Endodermal cell (in vitro differentiated cells): ENCODE measurements at regions not wholly inside any gene's neighbourhood (a gene's known extent, or its start where the extent isn't known, plus 50 kb on each side); places are given as distances from the start of the nearest gene placed in this dataset.

ENCODE experiments used
- DNase-seq: peaks from one replicate; pipeline ENCODE4 v3.0.0-alpha.2; 2017
- H3K27ac ChIP-seq: 2 replicates; pipeline ENCODE4 v1.5.1; 2013; ENCODE audit warnings: mild to moderate bottlenecking, low read depth, low read length, moderate library complexity
- H3K27me3 ChIP-seq: 2 replicates; pipeline ENCODE4 v1.6.1; 2013; ENCODE audit warnings: mild to moderate bottlenecking, low read length, moderate library complexity; ENCODE audit not compliant: insufficient read depth, control insufficient read depth, poor library complexity, severe bottlenecking
- H3K36me3 ChIP-seq: 2 replicates; pipeline ENCODE4 v1.7.0; 2013; ENCODE audit warnings: mild to moderate bottlenecking, low read length, moderate library complexity; ENCODE audit not compliant: control insufficient read depth, insufficient read depth
- H3K4me1 ChIP-seq: one replicate; pipeline ENCODE4 v1.7.0; 2013; ENCODE audit warnings: low read length; ENCODE audit not compliant: control insufficient read depth, insufficient read depth
- H3K4me3 ChIP-seq: 2 replicates; pipeline ENCODE4 v1.5.1; 2013; ENCODE audit warnings: mild to moderate bottlenecking, low read length, moderate library complexity
- H3K9ac ChIP-seq: 2 replicates; pipeline ENCODE4 v1.6.1; 2013; ENCODE audit warnings: mild to moderate bottlenecking, low read length, moderate library complexity; ENCODE audit not compliant: poor library complexity, severe bottlenecking; ENCODE audit errors: extremely low read depth
- H3K9me3 ChIP-seq: 2 replicates; pipeline ENCODE4 v1.6.1; 2013; ENCODE audit warnings: mild to moderate bottlenecking, low read length, moderate library complexity; ENCODE audit not compliant: control insufficient read depth
- H3K27ac Mint-ChIP-seq: 2 replicates; pipeline ENCODE4 v1.8.0; 2020; ENCODE audit warnings: mixed read lengths
- H3K27me3 Mint-ChIP-seq: 2 replicates; pipeline ENCODE4 v1.8.0; 2021; ENCODE audit warnings: mild to moderate bottlenecking, mixed read lengths; ENCODE audit not compliant: insufficient read depth
- H3K36me3 Mint-ChIP-seq: 2 replicates; pipeline ENCODE4 v1.8.0; 2020; ENCODE audit warnings: low read depth, mixed read lengths
- H3K4me1 Mint-ChIP-seq: 2 replicates; pipeline ENCODE4 v1.8.0; 2020; ENCODE audit warnings: mixed read lengths
- H3K4me3 Mint-ChIP-seq: 2 replicates; pipeline ENCODE4 v1.8.0; 2020; ENCODE audit warnings: mild to moderate bottlenecking, moderate library complexity, mixed read lengths
- H3K9me3 Mint-ChIP-seq: 2 replicates; pipeline ENCODE4 v1.8.0; 2020; ENCODE audit warnings: mild to moderate bottlenecking, mixed read lengths
- CTCF ChIP-seq: fragments of 200-600 bp; sonication (generic); conservative IDR thresholded peaks from 2 replicates; pipeline ENCODE4 v1.5.0; 2021; ENCODE audit warnings: antibody characterized with exemption, mild to moderate bottlenecking
- WGBS, 2 experiments: methylation state at CpG; one replicate each; pipeline versions ENCODE4 v1.1.5 to v1.1.7; 2013; ENCODE audit warnings: missing lambda C conversion rate in 2 of 2, mixed read lengths in 1 of 2; ENCODE audit not compliant: insufficient coverage in 1 of 2, insufficient read length in 1 of 2; 5-methylcytosine and 5-hydroxymethylcytosine counted together

- TF ChIP-seq CTCF = no peak
- WGBS, 2 experiments = 96% methylated on average over 5 of the region's 5 CpGs
- Histone ChIP-seq H3K36me3 (no peaks in the 10 kb centered on the region), H3K27me3 (peaks cover 63% of the 10 kb centered on the region), H3K4me1 (peaks cover 17% of the 10 kb centered on the region), H3K4me3 (no peak overlapping the region), H3K9me3 (no peaks in the 10 kb centered on the region), H3K9ac (no peak overlapping the region), H3K27ac (no peak overlapping the region)
- H3K9me3 Mint-ChIP-seq = no peaks in the 10 kb centered on the region
- peaks cover 36% of the 10 kb centered on the region for H3K4me1 Mint-ChIP-seq
- peaks cover 64% of the 10 kb centered on the region for H3K27me3 Mint-ChIP-seq
- no peaks in the 10 kb centered on the region for H3K36me3 Mint-ChIP-seq
- H3K4me3 Mint-ChIP-seq = no peak overlapping the region
- DNase-seq = no peak
- no peak overlapping the region for H3K27ac Mint-ChIP-seq
Measured at GRCh38 chr10:78744056-78744455, 324.7 kb upstream of the ZMIZ1 start.

- Histone ChIP-seq H3K4me1 (peaks cover 17% of the 10 kb centered on the region), H3K27me3 (peaks cover 57% of the 10 kb centered on the region), H3K9me3 (no peaks in the 10 kb centered on the region), H3K9ac (no peak overlapping the region), H3K36me3 (no peaks in the 10 kb centered on the region), H3K27ac (no peak overlapping the region), H3K4me3 (no peak overlapping the region)
- no peak overlapping the region for H3K27ac Mint-ChIP-seq
- no peaks in the 10 kb centered on the region for H3K36me3 Mint-ChIP-seq
- H3K9me3 Mint-ChIP-seq = no peaks in the 10 kb centered on the region
- 92 to 93% methylated on average over 9 to 10 of the region's 10 CpGs for WGBS, 2 experiments
- peaks cover 62% of the 10 kb centered on the region for H3K27me3 Mint-ChIP-seq
- no peak overlapping the region for H3K4me3 Mint-ChIP-seq
- DNase-seq = no peak
- peaks cover 31% of the 10 kb centered on the region for H3K4me1 Mint-ChIP-seq
- no peak for TF ChIP-seq CTCF
Measured at GRCh38 chr10:78744491-78745090, 324.2 kb upstream of the ZMIZ1 start.

- H3K27me3 Mint-ChIP-seq = peaks cover 53% of the 10 kb centered on the region
- Histone ChIP-seq H3K4me1 (peaks cover 17% of the 10 kb centered on the region), H3K27me3 (peaks cover 49% of the 10 kb centered on the region), H3K4me3 (no peak overlapping the region), H3K27ac (no peak overlapping the region), H3K36me3 (no peaks in the 10 kb centered on the region), H3K9ac (no peak overlapping the region), H3K9me3 (no peaks in the 10 kb centered on the region)
- TF ChIP-seq CTCF = no peak
- no peaks in the 10 kb centered on the region for H3K36me3 Mint-ChIP-seq
- peaks cover 27% of the 10 kb centered on the region for H3K4me1 Mint-ChIP-seq
- peak overlapping the region; percentile 10 for H3K4me3 Mint-ChIP-seq
- H3K9me3 Mint-ChIP-seq = no peaks in the 10 kb centered on the region
- WGBS, 2 experiments = 74 to 75% methylated on average over 4 of the region's 4 CpGs
- H3K27ac Mint-ChIP-seq = no peak overlapping the region
- DNase-seq = no peak
Measured at GRCh38 chr10:78745441-78745840, 323.3 kb upstream of the ZMIZ1 start.
